Activated CD8-positive, alpha-beta T cell treated with anti-CD3 and anti-CD28 coated beads for 36 hours (primary cell): ENCODE measurements at regions not wholly inside any gene's neighbourhood (a gene's known extent, or its start where the extent isn't known, plus 50 kb on each side); places are given as distances from the start of the nearest gene placed in this dataset.
"Not testable (repeated sequence)": the region's sequence is repeated elsewhere in the genome, so short reads cannot be mapped to it uniquely, and the experiment has no call there.

ENCODE experiments used
- ATAC-seq: fragments of 200-7000 bp; cut with Tn5 transposase; one replicate; pipeline ENCODE4 v1.10.0; 2021; ENCODE audit warnings: mild to moderate bottlenecking, moderate library complexity
- CTCF ChIA-PET: fragments of 350-600 bp; sonication (Branson Sonifier 250); formaldehyde crosslinking; loops from one replicate; lab custom pipeline; 2021; ENCODE audit warnings: antibody characterized with exemption; lab: Charles Lee
- POLR2A ChIA-PET: fragments of 350-600 bp; sonication (Branson Sonifier 250); formaldehyde crosslinking; loops from one replicate; lab custom pipeline; 2021; ENCODE audit warnings: antibody characterized with exemption; lab: Charles Lee
- DNase-seq: peaks from one replicate; pipeline ENCODE4 v3.0.0-alpha.2; 2020
- H3K27ac Mint-ChIP-seq: one replicate; pipeline ENCODE4 v1.8.0; 2021; ENCODE audit warnings: mild to moderate bottlenecking, mixed read lengths
- H3K27me3 Mint-ChIP-seq: one replicate; pipeline ENCODE4 v1.8.0; 2021; ENCODE audit warnings: mixed read lengths
- H3K36me3 Mint-ChIP-seq: one replicate; pipeline ENCODE4 v1.8.0; 2021; ENCODE audit warnings: low read depth, mixed read lengths
- H3K4me1 Mint-ChIP-seq: one replicate; pipeline ENCODE4 v1.8.0; 2021; ENCODE audit warnings: low read depth, mixed read lengths
- H3K4me3 Mint-ChIP-seq: one replicate; pipeline ENCODE4 v1.8.0; 2021; ENCODE audit warnings: mild to moderate bottlenecking, moderate library complexity, mixed read lengths
- H3K9me3 Mint-ChIP-seq: one replicate; pipeline ENCODE4 v1.8.0; 2021; ENCODE audit warnings: mixed read lengths
- CTCF ChIP-seq: fragments of 200-600 bp; IDR thresholded peaks from one replicate; pipeline ENCODE4 v1.8.0; 2022; ENCODE audit warnings: antibody characterized with exemption, mild to moderate bottlenecking
- intact Hi-C: fragments of 100-400 bp; cut with micrococcal nuclease; formaldehyde crosslinking; loops from one replicate; pipeline ENCODE4 v1.10.0; 2022

GRCh38 chr6:90362318-90362717, 65.7 kb upstream of the BACH2 start:
- intact Hi-C loops: no loop called here
- H3K4me3 Mint-ChIP-seq: no peak overlapping the region
- ChIA-PET POLR2A (no interaction called here), CTCF (no interaction called here)
- peaks cover 10% of the 10 kb centered on the region for H3K4me1 Mint-ChIP-seq
- no peak for TF ChIP-seq CTCF
- no peaks in the 10 kb centered on the region for H3K36me3 Mint-ChIP-seq
- DNase-seq (no peak), ATAC-seq (no peak)
- no peaks in the 10 kb centered on the region for H3K9me3 Mint-ChIP-seq
- no peaks in the 10 kb centered on the region for H3K27me3 Mint-ChIP-seq
- H3K27ac Mint-ChIP-seq: no peak overlapping the region

GRCh38 chr6:90361174-90361573, 64.5 kb upstream of the BACH2 start:
- Mint-ChIP-seq H3K9me3 (no peaks in the 10 kb centered on the region), H3K4me3 (no peak overlapping the region), H3K27ac (no peak overlapping the region), H3K4me1 (peaks cover 10% of the 10 kb centered on the region), H3K36me3 (no peaks in the 10 kb centered on the region), H3K27me3 (no peaks in the 10 kb centered on the region)
- intact Hi-C loops: no loop called here
- ChIA-PET POLR2A (interaction anchor here (0.6 kb wide), 1 partner anchor 22 kb away, joined by 4 read pairs; no protein-coding TSS in a partner anchor), CTCF (interaction anchor here (1.8 to 2.0 kb wide), 2 partner anchors 9 to 11 kb away, joined by 4 to 7 read pairs; no protein-coding TSS in a partner anchor)
- DNase-seq (no peak), ATAC-seq (no peak)
- no peak for TF ChIP-seq CTCF

- H3K4me1 Mint-ChIP-seq, H3K9me3 Mint-ChIP-seq, DNase-seq, H3K4me3 Mint-ChIP-seq, H3K36me3 Mint-ChIP-seq, intact Hi-C loops, ATAC-seq, POLR2A ChIA-PET, H3K27me3 Mint-ChIP-seq, H3K27ac Mint-ChIP-seq: not testable (repeated sequence)
- CTCF ChIA-PET: interaction anchor here (0.9 to 1.2 kb wide), 2 partner anchors 11 to 22 kb away, joined by 3 read pairs; no protein-coding TSS in a partner anchor
Observed at GRCh38 chr6:90358036-90358770, 61.6 kb upstream of the BACH2 start.

- DNase-seq (no peak), ATAC-seq (no peak)
- Mint-ChIP-seq H3K27me3 (no peaks in the 10 kb centered on the region), H3K27ac (no peak overlapping the region), H3K36me3 (no peaks in the 10 kb centered on the region), H3K4me1 (peaks cover 21% of the 10 kb centered on the region), H3K9me3 (no peaks in the 10 kb centered on the region), H3K4me3 (no peak overlapping the region)
- intact Hi-C loops: no loop called here
- POLR2A ChIA-PET: interaction anchor here (0.6 kb wide), 1 partner anchor 337 kb away, joined by 3 read pairs; no protein-coding TSS in a partner anchor
- CTCF ChIA-PET: interaction anchor here (1.0 to 1.9 kb wide), 2 partner anchors 11 to 37 kb away, joined by 3 to 5 read pairs; no protein-coding TSS in a partner anchor
- TF ChIP-seq CTCF: no peak
Observed at GRCh38 chr6:90356012-90356421, 59.4 kb upstream of the BACH2 start.

DNA sequence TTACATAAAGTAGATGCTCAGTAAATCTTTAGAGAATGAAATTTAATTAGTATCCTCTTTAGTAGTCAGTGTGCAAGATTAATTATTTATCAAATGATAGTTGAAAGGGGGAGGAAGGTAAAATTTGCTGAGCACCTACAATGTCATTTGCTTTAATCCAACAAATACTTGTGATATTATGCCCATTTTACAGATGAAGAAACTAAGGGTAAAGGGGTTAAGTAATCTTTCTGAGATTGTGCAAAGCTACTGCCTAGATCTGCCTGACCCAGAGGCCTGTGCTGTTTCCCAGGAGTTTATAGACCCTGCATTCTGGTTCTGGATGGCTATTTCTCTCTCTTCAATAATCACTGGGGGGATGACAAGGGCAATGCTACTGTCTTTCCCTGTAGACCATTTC, 58.3 kb upstream of the BACH2 start:
- TF ChIP-seq CTCF: no peak
- ATAC-seq: no peak
- no peaks in the 10 kb centered on the region for H3K27me3 Mint-ChIP-seq
- intact Hi-C loops: loop anchor here (5.0 kb wide), 1 partner anchor 42 kb away; no protein-coding TSS in a partner anchor
- H3K4me1 Mint-ChIP-seq: peaks cover 30% of the 10 kb centered on the region
- H3K36me3 Mint-ChIP-seq: peaks cover 6% of the 10 kb centered on the region
- H3K27ac Mint-ChIP-seq: no peak overlapping the region
- H3K4me3 Mint-ChIP-seq: no peak overlapping the region
- POLR2A ChIA-PET: no interaction called here
- no peak for DNase-seq
- CTCF ChIA-PET: interaction anchor here (1.9 kb wide), 1 partner anchor 39 kb away, joined by 5 read pairs; no protein-coding TSS in a partner anchor
- H3K9me3 Mint-ChIP-seq: peaks cover 2% of the 10 kb centered on the region
